ENCODE measurements at regions not wholly inside any gene's neighbourhood (a gene's known extent, or its start where the extent isn't known, plus 50 kb on each side); places are given as distances from the start of the nearest gene placed in this dataset.

GRCh38 chr12:115464661-115465060 is 780.7 kb upstream of the TBX3 start:
- WGBS (ENCODE audit: insufficient coverage, low coverage, missing lambda C conversion rate): 0% methylated on average over 7 of the region's 7 CpGs
- CTCF ChIA-PET (ENCODE audit: low intra/inter-chr PET ratio): no interaction called here
- DNase-seq (ENCODE audit: extremely low read depth in 1 of 4, low spot score in 3 of 4): no peak
- H2AFZ ChIP-seq (ENCODE audit: low read depth, low read length): no peak overlapping the region
- H3K4me2 ChIP-seq (ENCODE audit: insufficient read depth, low read length): no peak overlapping the region
- FAIRE-seq: no peak
- no peak overlapping the region for H3K9ac ChIP-seq (ENCODE audit: insufficient read depth in 1 of 2, low read depth in 2 of 2, low read length in 2 of 2)
- no peaks in the 10 kb centered on the region for H3K9me1 ChIP-seq (ENCODE audit: control insufficient read depth, insufficient read depth, low read length)
- in situ Hi-C loops (cut with MboI) (no loop called here), intact Hi-C loops (cut with micrococcal nuclease) (no loop called here)
- no peak overlapping the region for H3K27ac ChIP-seq (ENCODE audit: extremely low read depth, low read depth, low read length)
- BruUV-seq (replicated peaks): no TSS peak
- no peaks in the 10 kb centered on the region for H4K20me1 ChIP-seq (replicated peaks; ENCODE audit: control insufficient read depth, insufficient read depth, low read length)
- H3K79me2 ChIP-seq (ENCODE audit: control insufficient read depth, insufficient read depth, low read length): no peaks in the 10 kb centered on the region
- no peaks in the 10 kb centered on the region for H3K36me3 ChIP-seq (ENCODE audit: control insufficient read depth, insufficient read depth, low read length)
- no peak for ATAC-seq
- H3K9me3 ChIP-seq (replicated peaks; ENCODE audit: control insufficient read depth, insufficient read depth, low read depth, low read length): no peaks in the 10 kb centered on the region
- H3K4me1 ChIP-seq (replicated peaks in 1 of 2; ENCODE audit: control insufficient read depth in 2 of 2, insufficient read depth in 2 of 2, low read length in 2 of 2): no peaks in the 10 kb centered on the region
- TF ChIP-seq RBM25 (IDR thresholded peaks at IDR 0.05; ENCODE audit: low read depth, low read length, severe bottlenecking): peak; percentile 10
- no peak for TF ChIP-seq HNRNPL (IDR thresholded peaks at IDR 0.05; ENCODE audit: low read depth, low read length)
- peak; percentile 90 for TF ChIP-seq ZNF239 (CRISPR knock-in tag; IDR thresholded peaks at IDR 0.05)
- TF ChIP-seq CREM (IDR thresholded peaks at IDR 0.05; ENCODE audit: low read depth): no peak
- TF ChIP-seq E2F8 (IDR thresholded peaks at IDR 0.05; ENCODE audit: low read depth, partially characterized antibody): no peak
- no peak for TF ChIP-seq NR2C1 (IDR thresholded peaks at IDR 0.05)
- no peak for TF ChIP-seq NR2C1 (tag; IDR thresholded peaks at IDR 0.05)
- TF ChIP-seq FOS (IDR thresholded peaks at IDR 0.05; ENCODE audit: extremely low read depth, insufficient read length): no peak
- TF ChIP-seq ETV5 (CRISPR knock-in tag; IDR thresholded peaks at IDR 0.05; ENCODE audit: low read depth): no peak
- TF ChIP-seq KLF16 (IDR thresholded peaks at IDR 0.05): no peak
- TF ChIP-seq, protein P1, sequence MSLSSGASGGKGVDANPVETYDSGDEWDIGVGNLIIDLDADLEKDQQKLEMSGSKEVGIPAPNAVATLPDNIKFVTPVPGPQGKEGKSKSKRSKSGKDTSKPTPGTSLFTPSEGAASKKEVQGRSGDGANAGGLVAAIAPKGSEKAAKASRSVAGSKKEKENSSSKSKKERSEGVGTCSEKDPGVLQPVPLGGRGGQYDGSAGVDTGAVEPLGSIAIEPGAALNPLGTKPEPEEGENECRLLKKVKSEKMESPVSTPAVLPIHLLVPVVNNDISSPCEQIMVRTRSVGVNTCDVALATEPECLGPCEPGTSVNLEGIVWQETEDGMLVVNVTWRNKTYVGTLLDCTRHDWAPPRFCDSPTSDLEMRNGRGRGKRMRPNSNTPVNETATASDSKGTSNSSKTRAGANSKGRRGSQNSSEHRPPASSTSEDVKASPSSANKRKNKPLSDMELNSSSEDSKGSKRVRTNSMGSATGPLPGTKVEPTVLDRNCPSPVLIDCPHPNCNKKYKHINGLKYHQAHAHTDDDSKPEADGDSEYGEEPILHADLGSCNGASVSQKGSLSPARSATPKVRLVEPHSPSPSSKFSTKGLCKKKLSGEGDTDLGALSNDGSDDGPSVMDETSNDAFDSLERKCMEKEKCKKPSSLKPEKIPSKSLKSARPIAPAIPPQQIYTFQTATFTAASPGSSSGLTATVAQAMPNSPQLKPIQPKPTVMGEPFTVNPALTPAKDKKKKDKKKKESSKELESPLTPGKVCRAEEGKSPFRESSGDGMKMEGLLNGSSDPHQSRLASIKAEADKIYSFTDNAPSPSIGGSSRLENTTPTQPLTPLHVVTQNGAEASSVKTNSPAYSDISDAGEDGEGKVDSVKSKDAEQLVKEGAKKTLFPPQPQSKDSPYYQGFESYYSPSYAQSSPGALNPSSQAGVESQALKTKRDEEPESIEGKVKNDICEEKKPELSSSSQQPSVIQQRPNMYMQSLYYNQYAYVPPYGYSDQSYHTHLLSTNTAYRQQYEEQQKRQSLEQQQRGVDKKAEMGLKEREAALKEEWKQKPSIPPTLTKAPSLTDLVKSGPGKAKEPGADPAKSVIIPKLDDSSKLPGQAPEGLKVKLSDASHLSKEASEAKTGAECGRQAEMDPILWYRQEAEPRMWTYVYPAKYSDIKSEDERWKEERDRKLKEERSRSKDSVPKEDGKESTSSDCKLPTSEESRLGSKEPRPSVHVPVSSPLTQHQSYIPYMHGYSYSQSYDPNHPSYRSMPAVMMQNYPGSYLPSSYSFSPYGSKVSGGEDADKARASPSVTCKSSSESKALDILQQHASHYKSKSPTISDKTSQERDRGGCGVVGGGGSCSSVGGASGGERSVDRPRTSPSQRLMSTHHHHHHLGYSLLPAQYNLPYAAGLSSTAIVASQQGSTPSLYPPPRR (CRISPR knock-in tag; IDR thresholded peaks at IDR 0.05; ENCODE audit: borderline replicate concordance): no peak
- no peak for TF ChIP-seq ZNF384 (IDR thresholded peaks at IDR 0.05; ENCODE audit: low read depth, low read length)
- TF ChIP-seq BRD4 (IDR thresholded peaks at IDR 0.05): no peak
- no peak for TF ChIP-seq KHSRP (IDR thresholded peaks at IDR 0.05)
- no peak for TF ChIP-seq NCOA1 (IDR thresholded peaks at IDR 0.05; ENCODE audit: low read depth)
- no peak for TF ChIP-seq RAD21 (CRISPR knock-in tag; conservative IDR thresholded peaks at IDR 0.05 in 1 of 2, IDR thresholded peaks at IDR 0.05 in 1 of 2)
- no peak overlapping the region for H3K4me3 ChIP-seq
- POLR2A ChIA-PET: no interaction called here
- no peaks in the 10 kb centered on the region; a peak in 1 of 5 replicates for H3K27me3 ChIP-seq (ENCODE audit: control insufficient read depth in 2 of 2, insufficient read depth in 2 of 2, low read length in 2 of 2)

Data from K562 (cell line).